DOHH2 (cell line): ENCODE measurements at regions not wholly inside any gene's neighbourhood (a gene's known extent, or its start where the extent isn't known, plus 50 kb on each side); places are given as distances from the start of the nearest gene placed in this dataset.

Experiments used
- CTCF ChIP-seq: fragments of 200-600 bp; sonication (generic); IDR thresholded peaks from one replicate; pipeline ENCODE4 v1.5.1; 2014; ENCODE audit warnings: antibody characterized with exemption, mild to moderate bottlenecking, low read depth, low read length; ENCODE audit not compliant: poor library complexity, severe bottlenecking
- EZH2phosphoT487 ChIP-seq: fragments of 200-600 bp; sonication (generic); IDR thresholded peaks from 2 replicates; pipeline ENCODE4 v1.6.1; 2017; ENCODE audit warnings: borderline replicate concordance, mild to moderate bottlenecking, antibody characterized with exemption, low read length, moderate library complexity, mixed read lengths

- TF ChIP-seq CTCF (no peak), EZH2phosphoT487 (no peak)
These were observed 128.9 kb upstream of the SATB2 start for GRCh38 chr2:199586646-199587045.
